GM19351 (cell line): ENCODE measurements at regions not wholly inside any gene's neighbourhood (a gene's known extent, or its start where the extent isn't known, plus 50 kb on each side); places are given as distances from the start of the nearest gene placed in this dataset.
"Not testable (repeated sequence)": the region's sequence is repeated elsewhere in the genome, so short reads cannot be mapped to it uniquely, and the experiment has no call there.

Experiments
- ATAC-seq: cut with Tn5 transposase; IDR thresholded peaks from one replicate; pipeline ENCODE4 v1.9.1; 2021; ENCODE audit warnings: mild to moderate bottlenecking, moderate library complexity; ENCODE audit not compliant: unreplicated experiment

- ATAC-seq, result no peak
Measured at GRCh38 chr3:145079436-145079835, 1081.5 kb downstream of the PLOD2 start.

- no peak for ATAC-seq
Measured at GRCh38 chr3:145087038-145087437, 1073.9 kb downstream of the PLOD2 start.

GRCh38 chr3:145088917-145089316 is 1072.1 kb downstream of the PLOD2 start:
- ATAC-seq, result peak; percentile 91

- ATAC-seq, result peak; percentile 9
Measured at GRCh38 chr3:145089337-145089736, 1071.6 kb downstream of the PLOD2 start.

GRCh38 chr3:145094355-145094941 is 1066.5 kb downstream of the PLOD2 start:
- ATAC-seq, result peak; percentile 99

- ATAC-seq, result not testable (repeated sequence)
Measured at GRCh38 chr3:145111141-145111540, 1049.8 kb downstream of the PLOD2 start.

GRCh38 chr3:145116769-145117168 is 1044.2 kb downstream of the PLOD2 start:
- ATAC-seq, result no peak

- ATAC-seq, result no peak
Measured at GRCh38 chr3:145118303-145118702, 1042.7 kb downstream of the PLOD2 start.

- no peak for ATAC-seq
Measured at GRCh38 chr3:145124900-145125678, 1035.9 kb downstream of the PLOD2 start.

- no peak for ATAC-seq
Measured at GRCh38 chr3:145133281-145133680, 1027.7 kb downstream of the PLOD2 start.

GRCh38 chr3:145134738-145135137 is 1026.2 kb downstream of the PLOD2 start:
- no peak for ATAC-seq

GRCh38 chr3:145144361-145144760 is 1016.6 kb downstream of the PLOD2 start:
- no peak for ATAC-seq

GRCh38 chr3:145145461-145145860 is 1015.5 kb downstream of the PLOD2 start:
- no peak for ATAC-seq

GRCh38 chr3:145159640-145160039 is 1001.3 kb downstream of the PLOD2 start:
- no peak for ATAC-seq

GRCh38 chr3:145170121-145170520 is 990.9 kb downstream of the PLOD2 start:
- ATAC-seq, result no peak

GRCh38 chr3:145175626-145176025 is 985.4 kb downstream of the PLOD2 start:
- no peak for ATAC-seq

- no peak for ATAC-seq
Measured at GRCh38 chr3:145176907-145177306, 984.1 kb downstream of the PLOD2 start.

- no peak for ATAC-seq
Measured at GRCh38 chr3:145177828-145178227, 983.2 kb downstream of the PLOD2 start.

- ATAC-seq, result no peak
Measured at GRCh38 chr3:145182196-145182911, 978.6 kb downstream of the PLOD2 start.

- ATAC-seq, result no peak
Measured at GRCh38 chr3:145183261-145183660, 977.7 kb downstream of the PLOD2 start.

- ATAC-seq, result no peak
Measured at GRCh38 chr3:145188079-145188770, 972.8 kb downstream of the PLOD2 start.
